A172 (cell line): ENCODE measurements at regions not wholly inside any gene's neighbourhood (a gene's known extent, or its start where the extent isn't known, plus 50 kb on each side); places are given as distances from the start of the nearest gene placed in this dataset.

Experiments used
- DNase-seq: peaks from one replicate; pipeline ENCODE4 v3.0.0-alpha.2; 2015; ENCODE audit warnings: low spot score

- no peak for DNase-seq
Observed at GRCh38 chr12:107978201-107978600, 150.9 kb upstream of the WSCD2 start.

GRCh38 chr12:107978641-107979040, 150.4 kb upstream of the WSCD2 start:
- no peak for DNase-seq

GRCh38 chr12:107983756-107984472, 145.2 kb upstream of the WSCD2 start:
- DNase-seq = no peak

- DNase-seq = no peak
Observed at GRCh38 chr12:107984973-107985372, 144.1 kb upstream of the WSCD2 start.

GRCh38 chr12:107986183-107986582, 142.9 kb upstream of the WSCD2 start:
- no peak for DNase-seq

GRCh38 chr12:107990325-107990724, 138.8 kb upstream of the WSCD2 start:
- DNase-seq = peak; percentile 21

GRCh38 chr12:107992029-107992428, 137.1 kb upstream of the WSCD2 start:
- DNase-seq = no peak

GRCh38 chr12:107992870-107993451, 136.1 kb upstream of the WSCD2 start:
- DNase-seq = peak; percentile 33

GRCh38 chr12:107998863-107999262, 130.2 kb upstream of the WSCD2 start:
- no peak for DNase-seq

- no peak for DNase-seq
Observed at GRCh38 chr12:108000111-108000510, 129.0 kb upstream of the WSCD2 start.

- no peak for DNase-seq
Observed at GRCh38 chr12:108004319-108004718, 124.8 kb upstream of the WSCD2 start.

GRCh38 chr12:108008163-108008905, 120.8 kb upstream of the WSCD2 start:
- DNase-seq = no peak

- no peak for DNase-seq
Observed at GRCh38 chr12:108009442-108010070, 119.5 kb upstream of the WSCD2 start.

- no peak for DNase-seq
Observed at GRCh38 chr12:108016022-108016564, 113.0 kb upstream of the WSCD2 start.

GRCh38 chr12:108017472-108018057, 111.5 kb upstream of the WSCD2 start:
- no peak for DNase-seq

- DNase-seq = no peak
Observed at GRCh38 chr12:108019862-108020261, 109.2 kb upstream of the WSCD2 start.

GRCh38 chr12:108021141-108021540, 107.9 kb upstream of the WSCD2 start:
- no peak for DNase-seq

- DNase-seq = no peak
Observed at GRCh38 chr12:108021949-108022522, 107.1 kb upstream of the WSCD2 start.

- DNase-seq = no peak
Observed at GRCh38 chr12:108029051-108029835, 99.8 kb upstream of the WSCD2 start.

- no peak for DNase-seq
Observed at GRCh38 chr12:108033090-108033489, 96.0 kb upstream of the WSCD2 start.

- no peak for DNase-seq
Observed at GRCh38 chr12:108035372-108035771, 93.7 kb upstream of the WSCD2 start.
